HCT116 (cell line): ENCODE measurements at regions not wholly inside any gene's neighbourhood (a gene's known extent, or its start where the extent isn't known, plus 50 kb on each side); places are given as distances from the start of the nearest gene placed in this dataset.
A peak's percentile ranks its signal among the peaks of the same experiment; 100 is the strongest.

Experiments used
- ATAC-seq: fragments of 200-7000 bp; cut with Tn5 transposase; 2 replicates; pipeline ENCODE4 v1.9.1; 2020; ENCODE audit warnings: mild to moderate bottlenecking, moderate library complexity
- BruUV-seq: library from RNA; stranded (reverse); fragments of 400-500 nt; replicated peaks from 2 replicates; lab custom pipeline; 2021; lab: Mats Ljungman, UMichigan
- CTCF ChIA-PET: fragments of 300-600 bp; sonication (Branson Sonifier 250); formaldehyde crosslinking; loops from one replicate; lab custom pipeline; 2021; ENCODE audit warnings: antibody characterized with exemption; lab: Charles Lee
- POLR2A ChIA-PET: fragments of 300-600, 350-600 bp; sonication (Branson Sonifier 250); formaldehyde crosslinking; loops from one replicate; lab custom pipeline; 2021; ENCODE audit warnings: antibody characterized with exemption; lab: Charles Lee
- RAD21 ChIA-PET, 2 experiments: fragments of 300-600 bp; sonication (Branson Sonifier 250); formaldehyde crosslinking; loops; one replicate each; lab custom pipeline; 2023; ENCODE audit warnings: low total read pairs in 2 of 2; ENCODE audit not compliant: uncharacterized antibody in 2 of 2, unreplicated experiment in 2 of 2, low non-redundant PET in 1 of 2; lab: Charles Lee
- DNase-seq: peaks from one replicate; pipeline ENCODE4 v3.0.0-alpha.2; 2010; ENCODE audit warnings: low read depth, low spot score
- H2AFZ ChIP-seq: fragments of 200-600 bp; shearing (Covaris generic), sonication (generic); 2 replicates; pipeline ENCODE4 v1.6.1; 2017; ENCODE audit warnings: low read depth, mixed run types, mixed read lengths, antibody characterized with exemption, low read length; ENCODE audit not compliant: poor library complexity, severe bottlenecking
- H3K27ac ChIP-seq: 2 replicates; pipeline ENCODE4 v1.5.1; 2012; ENCODE audit warnings: low read depth, low read length
- H3K27me3 ChIP-seq: fragments of 200-600 bp; sonication (generic); 2 replicates; pipeline ENCODE4 v1.6.1; 2016; ENCODE audit warnings: mixed run types, low read length, mixed read lengths; ENCODE audit not compliant: insufficient read depth
- H3K36me3 ChIP-seq, 2 experiments: fragments of 200-500 bp in 1 of 2; fragments of 200-600 bp in 1 of 2; sonication (Bioruptor generic) in 1 of 2; sonication (generic) in 1 of 2; 2 replicates each; pipeline versions ENCODE4 v1.5.1 to v1.6.1; 2014 to 2016; ENCODE audit warnings: low read length in 2 of 2, inconsistent platforms in 1 of 2, mixed read lengths in 1 of 2, mixed run types in 1 of 2; ENCODE audit not compliant: insufficient read depth in 2 of 2, control insufficient read depth in 1 of 2
- H3K4me1 ChIP-seq, 2 experiments: fragments of 200-600 bp in 1 of 2; sonication (generic) in 1 of 2; 2 replicates each; pipeline versions ENCODE4 v1.5.1 to v1.6.1; 2012 to 2017; ENCODE audit warnings: low read length in 2 of 2, inconsistent platforms in 1 of 2, mild to moderate bottlenecking in 1 of 2, mixed read lengths in 1 of 2, mixed run types in 1 of 2, moderate library complexity in 1 of 2; ENCODE audit not compliant: insufficient read depth in 2 of 2, control insufficient read depth in 1 of 2
- H3K4me2 ChIP-seq: fragments of 200-600 bp; sonication (generic); 2 replicates; pipeline ENCODE4 v1.6.1; 2017; ENCODE audit warnings: mixed run types, low read length, mixed read lengths
- H3K4me3 ChIP-seq, 2 experiments: fragments of 200-600 bp in 1 of 2; sonication (generic) in 1 of 2; replicated peaks in 1 of 2; 2 replicates each; pipeline ENCODE4 v1.5.1; 2011 to 2016; ENCODE audit warnings: low read length in 2 of 2, control low read depth in 1 of 2, low read depth in 1 of 2, mild to moderate bottlenecking in 1 of 2, mixed read lengths in 1 of 2, mixed run types in 1 of 2
- H3K79me2 ChIP-seq: fragments of 200-600 bp; sonication (generic); 2 replicates; pipeline ENCODE4 v1.6.1; 2017; ENCODE audit warnings: mild to moderate bottlenecking, mixed run types, low read length, moderate library complexity, mixed read lengths; ENCODE audit not compliant: insufficient read depth
- H3K9ac ChIP-seq: fragments of 200-600 bp; sonication (generic); 2 replicates; pipeline ENCODE4 v1.6.1; 2016; ENCODE audit warnings: low read length, mixed read lengths
- H3K9me2 ChIP-seq: fragments of 200-600 bp; sonication (generic), shearing (Covaris generic); 2 replicates; pipeline ENCODE4 v1.6.1; 2017; ENCODE audit warnings: mixed run types, mild to moderate bottlenecking, moderate library complexity; ENCODE audit not compliant: insufficient read depth
- H3K9me3 ChIP-seq, 2 experiments: fragments of 200-500 bp in 1 of 2; fragments of 200-600 bp in 1 of 2; sonication (Bioruptor generic) in 1 of 2; sonication (generic) in 1 of 2; 2 replicates each; pipeline ENCODE4 v1.6.1; 2014 to 2017; ENCODE audit warnings: low read length in 2 of 2, mixed read lengths in 2 of 2, inconsistent platforms in 1 of 2, low read depth in 1 of 2, mild to moderate bottlenecking in 1 of 2, mixed run types in 1 of 2, moderate library complexity in 1 of 2; ENCODE audit not compliant: control insufficient read depth in 1 of 2, insufficient read depth in 1 of 2
- H4K20me1 ChIP-seq: fragments of 200-600 bp; sonication (generic), shearing (Covaris generic); 2 replicates; pipeline ENCODE4 v1.6.1; 2017; ENCODE audit warnings: mixed run types, mild to moderate bottlenecking, moderate library complexity; ENCODE audit not compliant: insufficient read depth
- ATF3 ChIP-seq: IDR thresholded peaks from 2 replicates; pipeline ENCODE4 v1.6.1; 2012
- CBX3 ChIP-seq: IDR thresholded peaks from 2 replicates; pipeline ENCODE4 v1.6.1; 2012; ENCODE audit warnings: low read depth
- CEBPB ChIP-seq: IDR thresholded peaks from 2 replicates; pipeline ENCODE4 v1.6.1; 2012; ENCODE audit warnings: low read depth
- CTCF ChIP-seq, 3 experiments: fragments of 200-600 bp in 1 of 3; sonication (generic) in 1 of 3; IDR thresholded peaks in 2 of 3; conservative IDR thresholded peaks in 1 of 3; 2 replicates each; pipeline ENCODE4 v1.5.1; 2012 to 2017; ENCODE audit warnings: low read depth in 2 of 3, low read length in 2 of 3, antibody characterized with exemption in 1 of 3, borderline replicate concordance in 1 of 3, control low read depth in 1 of 3, mild to moderate bottlenecking in 1 of 3, mixed read lengths in 1 of 3, mixed run types in 1 of 3, moderate library complexity in 1 of 3; ENCODE audit not compliant: insufficient read depth in 1 of 3
- EGR1 ChIP-seq: IDR thresholded peaks from 2 replicates; pipeline ENCODE4 v1.6.1; 2012; ENCODE audit warnings: low read depth
- ELF1 ChIP-seq: IDR thresholded peaks from 2 replicates; pipeline ENCODE4 v1.6.1; 2012; ENCODE audit warnings: low read depth, borderline replicate concordance
- EZH2 ChIP-seq: fragments of 200-600 bp; sonication (generic); IDR thresholded peaks from 2 replicates; pipeline ENCODE4 v1.6.1; 2017; ENCODE audit warnings: antibody characterized with exemption, mixed run types
- FOSL1 ChIP-seq: IDR thresholded peaks from 2 replicates; pipeline ENCODE4 v1.6.1; 2012; ENCODE audit warnings: low read depth
- JUND ChIP-seq: IDR thresholded peaks from 2 replicates; pipeline ENCODE4 v1.6.1; 2012
- POLR2A ChIP-seq: IDR thresholded peaks from 2 replicates; pipeline ENCODE4 v1.7.0; 2011; ENCODE audit warnings: borderline replicate concordance; ENCODE audit not compliant: insufficient read depth, insufficient read length; ENCODE audit errors: extremely low read depth
- POLR2AphosphoS5 ChIP-seq: IDR thresholded peaks from 2 replicates; pipeline ENCODE4 v1.6.1; 2011; ENCODE audit warnings: mild to moderate bottlenecking, low read depth, low read length, moderate library complexity
- SIN3A ChIP-seq: IDR thresholded peaks from 2 replicates; pipeline ENCODE4 v1.6.1; 2012; ENCODE audit warnings: low read depth
- SP1 ChIP-seq: IDR thresholded peaks from 2 replicates; pipeline ENCODE4 v1.6.1; 2012; ENCODE audit warnings: low read depth
- SRF ChIP-seq: IDR thresholded peaks from 2 replicates; pipeline ENCODE4 v1.6.1; 2012; ENCODE audit warnings: low read depth
- TCF7L2 ChIP-seq: IDR thresholded peaks from 2 replicates; pipeline ENCODE4 v1.7.0; 2011; ENCODE audit warnings: borderline replicate concordance, inconsistent platforms; ENCODE audit not compliant: insufficient read depth, insufficient read length; ENCODE audit errors: extremely low read depth
- YY1 ChIP-seq: IDR thresholded peaks from 2 replicates; pipeline ENCODE4 v1.6.1; 2011; ENCODE audit warnings: low read length, low read depth, moderate library complexity, mild to moderate bottlenecking; ENCODE audit not compliant: insufficient replicate concordance; ENCODE audit errors: extremely low read depth
- ZFX ChIP-seq: fragments of 450-650 bp; IDR thresholded peaks from 2 replicates; pipeline ENCODE4 v1.6.1; 2017
- intact Hi-C: fragments of 100-400 bp; cut with micrococcal nuclease; formaldehyde crosslinking; loops from 2 replicates; pipeline ENCODE4 v1.10.0; 2022
- TF ChIP-seq, protein P1 (sequence below): IDR thresholded peaks from 2 replicates; pipeline ENCODE4 v1.6.1; 2012
- TF ChIP-seq, protein P2 (sequence below): IDR thresholded peaks from 2 replicates; pipeline ENCODE4 v1.6.1; 2011; ENCODE audit warnings: mild to moderate bottlenecking, low read length, moderate library complexity; ENCODE audit not compliant: insufficient replicate concordance; ENCODE audit errors: extremely low read depth

DNA sequence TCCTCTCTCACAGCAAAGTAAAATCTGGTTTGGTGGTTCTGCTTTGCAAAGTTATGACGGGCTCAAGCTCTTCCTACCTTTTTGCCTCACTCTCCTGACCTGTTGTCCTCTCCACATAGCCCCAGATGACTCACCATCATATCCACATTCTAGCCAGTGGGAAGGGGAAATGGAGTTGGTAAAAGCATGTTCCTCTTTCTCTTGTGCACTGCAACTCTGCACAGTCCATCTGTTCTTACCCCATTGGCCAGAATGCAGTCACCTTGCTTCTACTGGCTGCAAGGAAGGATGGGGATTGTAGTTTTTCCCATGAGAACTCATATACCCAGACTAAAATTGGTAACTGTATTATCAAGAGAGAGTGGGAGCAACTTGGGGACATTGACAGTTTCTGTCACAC lies 50.4 kb upstream of the SMIM21 start:
- intact Hi-C loops = loop anchor here (2.0 to 10.0 kb wide), 2 partner anchors 433 to 581 kb away; no protein-coding TSS in a partner anchor
- TF ChIP-seq, protein P1, sequence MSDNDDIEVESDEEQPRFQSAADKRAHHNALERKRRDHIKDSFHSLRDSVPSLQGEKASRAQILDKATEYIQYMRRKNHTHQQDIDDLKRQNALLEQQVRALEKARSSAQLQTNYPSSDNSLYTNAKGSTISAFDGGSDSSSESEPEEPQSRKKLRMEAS = no peak
- TF ChIP-seq ELF1 = no peak
- no peak for TF ChIP-seq JUND
- no peak for TF ChIP-seq EGR1
- no peak for TF ChIP-seq ATF3
- no peak for TF ChIP-seq CEBPB
- no peak for TF ChIP-seq TCF7L2
- TF ChIP-seq EZH2 = no peak
- no peak for TF ChIP-seq SRF
- TF ChIP-seq CBX3 = no peak
- TF ChIP-seq CTCF (IDR thresholded peaks at IDR 0.05 in 2 of 3, conservative IDR thresholded peaks at IDR 0.05 in 1 of 3; ENCODE audit: borderline replicate concordance in 1 of 3, insufficient read depth in 1 of 3, low read depth in 2 of 3, low read length in 2 of 3) = no peak
- TF ChIP-seq SIN3A = no peak
- TF ChIP-seq ZFX = no peak
- no peak for TF ChIP-seq POLR2AphosphoS5
- no peak for TF ChIP-seq FOSL1
- TF ChIP-seq, protein P2, sequence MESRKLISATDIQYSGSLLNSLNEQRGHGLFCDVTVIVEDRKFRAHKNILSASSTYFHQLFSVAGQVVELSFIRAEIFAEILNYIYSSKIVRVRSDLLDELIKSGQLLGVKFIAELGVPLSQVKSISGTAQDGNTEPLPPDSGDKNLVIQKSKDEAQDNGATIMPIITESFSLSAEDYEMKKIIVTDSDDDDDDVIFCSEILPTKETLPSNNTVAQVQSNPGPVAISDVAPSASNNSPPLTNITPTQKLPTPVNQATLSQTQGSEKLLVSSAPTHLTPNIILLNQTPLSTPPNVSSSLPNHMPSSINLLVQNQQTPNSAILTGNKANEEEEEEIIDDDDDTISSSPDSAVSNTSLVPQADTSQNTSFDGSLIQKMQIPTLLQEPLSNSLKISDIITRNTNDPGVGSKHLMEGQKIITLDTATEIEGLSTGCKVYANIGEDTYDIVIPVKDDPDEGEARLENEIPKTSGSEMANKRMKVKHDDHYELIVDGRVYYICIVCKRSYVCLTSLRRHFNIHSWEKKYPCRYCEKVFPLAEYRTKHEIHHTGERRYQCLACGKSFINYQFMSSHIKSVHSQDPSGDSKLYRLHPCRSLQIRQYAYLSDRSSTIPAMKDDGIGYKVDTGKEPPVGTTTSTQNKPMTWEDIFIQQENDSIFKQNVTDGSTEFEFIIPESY = no peak
- no peak for TF ChIP-seq SP1
- TF ChIP-seq POLR2A = no peak
- TF ChIP-seq YY1 = no peak
- Histone ChIP-seq H3K79me2 (no peaks in the 10 kb centered on the region), H4K20me1 (no peaks in the 10 kb centered on the region), H3K4me1 (peaks cover 0 to 10% of the 10 kb centered on the region in 2 experiments; a peak in 1 of 4 replicates), H3K27ac (no peak overlapping the region), H3K27me3 (no peaks in the 10 kb centered on the region), H3K36me3 (no peaks in the 10 kb centered on the region), H3K9me3 (peaks cover 0 to 2% of the 10 kb centered on the region in 2 experiments; a peak in 1 of 4 replicates), H3K4me3 (no peak overlapping the region), H3K4me2 (no peak overlapping the region), H3K9me2 (no peaks in the 10 kb centered on the region), H3K9ac (no peak overlapping the region), H2AFZ (peak overlapping the region; percentile 14)
- RAD21 ChIA-PET = interaction anchor here in 1 of 2 experiments (1.3 kb wide), 1 partner anchor 268 kb away, joined by 3 read pairs; the partner anchor contains the start of gene TSHZ1
- no peak for ATAC-seq
- no TSS peak for BruUV-seq
- CTCF ChIA-PET = interaction anchor here (0.9 to 1.4 kb wide), 2 partner anchors 12 to 268 kb away, joined by 3 to 4 read pairs; partner anchors contain the start of gene TSHZ1
- no peak for DNase-seq
- POLR2A ChIA-PET = no interaction called here
